Esophagus squamous epithelium (tissue), 4 donors: ENCODE measurements at regions not wholly inside any gene's neighbourhood (a gene's known extent, or its start where the extent isn't known, plus 50 kb on each side); places are given as distances from the start of the nearest gene placed in this dataset.

ENCODE experiments used
- CTCF ChIP-seq, 6 experiments: fragments of 450-650 bp in 4 of 6; fragments of 200-600 bp in 2 of 6; sonication (generic) in 2 of 6; IDR thresholded peaks; one replicate each; pipeline ENCODE4 v1.5.1; 2016 to 2019; ENCODE audit warnings: antibody characterized with exemption in 6 of 6, mild to moderate bottlenecking in 4 of 6, moderate library complexity in 4 of 6
- POLR2A ChIP-seq, 4 donors: fragments of 450-650 bp; IDR thresholded peaks; one replicate each; pipeline ENCODE4 v1.6.1; 2017; ENCODE audit warnings: antibody characterized with exemption in 4 of 4, mild to moderate bottlenecking in 4 of 4, moderate library complexity in 3 of 4

- TF ChIP-seq CTCF (IDR thresholded peaks at IDR 0.05) = no peak
- peak in 1 of 4 donors; percentile 39 for TF ChIP-seq POLR2A (IDR thresholded peaks at IDR 0.05)
These were observed 85.9 kb upstream of the EDEM3 start for GRCh38 chr1:184840596-184840995.
